Bronchial epithelial cell (primary cell): ENCODE measurements at regions not wholly inside any gene's neighbourhood (a gene's known extent, or its start where the extent isn't known, plus 50 kb on each side); places are given as distances from the start of the nearest gene placed in this dataset.
"Not testable (repeated sequence)": the region's sequence is repeated elsewhere in the genome, so short reads cannot be mapped to it uniquely, and the experiment has no call there.

ENCODE experiments used
- DNase-seq: peaks from one replicate; pipeline ENCODE4 v3.0.0-alpha.2; 2010; ENCODE audit warnings: low read depth
- FAIRE-seq: peaks from 2 replicates; lab custom pipeline; 2011; peaks lifted over from hg19 to GRCh38; lab: Jason Lieb, UNC
- H3K27me3 ChIP-seq: 2 replicates; pipeline ENCODE4 v1.5.1; 2011; ENCODE audit warnings: low read length; ENCODE audit not compliant: control insufficient read depth, insufficient read depth
- H3K36me3 ChIP-seq: 2 replicates; pipeline ENCODE4 v1.5.1; 2011; ENCODE audit warnings: low read length; ENCODE audit not compliant: control insufficient read depth, insufficient read depth
- H3K4me3 ChIP-seq: 2 replicates; pipeline ENCODE4 v1.5.1; 2011; ENCODE audit warnings: mild to moderate bottlenecking, low read depth, low read length, control low read depth

DNA sequence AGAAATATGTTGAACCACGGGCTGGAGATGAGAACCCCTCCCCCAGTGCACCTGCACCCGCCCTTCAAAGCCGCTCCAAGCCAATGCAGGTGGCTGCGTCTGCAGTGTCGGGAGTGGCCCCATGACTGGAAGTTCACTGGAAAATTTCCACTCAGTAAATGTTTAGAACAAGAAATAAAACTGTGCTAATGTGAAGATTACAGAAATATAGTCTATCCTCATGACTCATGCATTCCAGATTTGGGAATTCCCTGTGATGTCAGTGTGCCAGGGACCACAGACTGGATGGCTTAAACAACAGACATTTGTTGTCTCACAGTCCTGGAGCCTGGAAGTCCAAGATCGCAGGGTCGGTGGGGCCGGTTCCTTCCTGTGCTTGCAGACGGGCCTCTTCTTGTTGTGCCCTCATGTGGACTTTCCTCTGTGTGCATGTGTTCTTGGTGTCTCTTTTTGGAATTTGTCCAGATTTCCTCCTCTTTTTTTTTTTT lies 3967.0 kb upstream of the TPTE start:
- FAIRE-seq, H3K36me3 ChIP-seq, DNase-seq, H3K4me3 ChIP-seq, H3K27me3 ChIP-seq: not testable (repeated sequence)

GRCh38 chr21:6556516-6556915 lies 3964.9 kb upstream of the TPTE start:
- not testable (repeated sequence) for FAIRE-seq, H3K27me3 ChIP-seq, DNase-seq, H3K4me3 ChIP-seq, H3K36me3 ChIP-seq

DNA sequence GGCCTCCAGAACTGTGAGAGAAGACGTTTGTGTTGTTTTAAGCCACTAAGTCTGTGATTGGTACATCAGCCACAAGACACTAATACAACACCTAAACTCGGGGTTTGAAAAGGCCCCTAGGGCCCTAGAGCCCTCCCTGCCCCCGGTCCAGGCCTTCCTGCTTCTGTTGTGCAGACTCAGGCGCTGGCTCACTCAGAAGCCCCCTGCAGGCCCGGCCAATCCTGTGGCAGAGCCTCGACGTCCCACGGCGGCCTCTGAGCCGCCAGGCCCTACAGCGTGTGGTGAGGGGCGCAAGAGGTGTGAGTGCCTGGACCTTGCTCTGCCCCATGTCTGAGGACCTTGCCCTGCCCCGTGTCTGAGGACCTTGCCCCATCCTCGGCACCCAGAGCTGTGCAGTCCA lies 3964.0 kb upstream of the TPTE start:
- not testable (repeated sequence) for DNase-seq, FAIRE-seq, H3K27me3 ChIP-seq, H3K4me3 ChIP-seq, H3K36me3 ChIP-seq

- H3K4me3 ChIP-seq, FAIRE-seq, DNase-seq, H3K36me3 ChIP-seq, H3K27me3 ChIP-seq: not testable (repeated sequence)
These were observed 3960.2 kb upstream of the TPTE start for GRCh38 chr21:6561168-6561567.

DNA sequence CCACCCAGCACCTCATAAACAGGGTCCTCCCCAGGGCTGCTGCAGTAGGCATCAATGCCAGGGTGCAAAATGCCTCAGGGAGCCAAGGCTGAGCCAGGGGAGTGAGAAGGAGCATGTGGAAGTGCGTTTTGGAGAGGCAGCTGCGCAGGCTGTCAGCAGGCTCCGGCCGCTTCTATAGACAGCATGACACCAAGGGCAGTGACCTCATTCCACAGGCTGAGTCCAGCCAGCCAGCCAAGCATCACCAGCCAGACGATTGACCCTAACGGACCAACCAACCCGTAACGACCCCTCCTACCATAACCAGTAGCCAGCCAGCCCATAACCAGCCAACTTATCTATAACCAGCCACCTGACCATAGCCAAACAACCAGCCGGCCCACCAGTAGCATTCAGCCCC lies 3959.8 kb upstream of the TPTE start:
- H3K36me3 ChIP-seq, FAIRE-seq, H3K4me3 ChIP-seq, H3K27me3 ChIP-seq, DNase-seq: not testable (repeated sequence)

GRCh38 chr21:6564543-6565166 lies 3956.7 kb upstream of the TPTE start:
- DNase-seq, H3K36me3 ChIP-seq, H3K27me3 ChIP-seq, FAIRE-seq, H3K4me3 ChIP-seq: not testable (repeated sequence)

DNA sequence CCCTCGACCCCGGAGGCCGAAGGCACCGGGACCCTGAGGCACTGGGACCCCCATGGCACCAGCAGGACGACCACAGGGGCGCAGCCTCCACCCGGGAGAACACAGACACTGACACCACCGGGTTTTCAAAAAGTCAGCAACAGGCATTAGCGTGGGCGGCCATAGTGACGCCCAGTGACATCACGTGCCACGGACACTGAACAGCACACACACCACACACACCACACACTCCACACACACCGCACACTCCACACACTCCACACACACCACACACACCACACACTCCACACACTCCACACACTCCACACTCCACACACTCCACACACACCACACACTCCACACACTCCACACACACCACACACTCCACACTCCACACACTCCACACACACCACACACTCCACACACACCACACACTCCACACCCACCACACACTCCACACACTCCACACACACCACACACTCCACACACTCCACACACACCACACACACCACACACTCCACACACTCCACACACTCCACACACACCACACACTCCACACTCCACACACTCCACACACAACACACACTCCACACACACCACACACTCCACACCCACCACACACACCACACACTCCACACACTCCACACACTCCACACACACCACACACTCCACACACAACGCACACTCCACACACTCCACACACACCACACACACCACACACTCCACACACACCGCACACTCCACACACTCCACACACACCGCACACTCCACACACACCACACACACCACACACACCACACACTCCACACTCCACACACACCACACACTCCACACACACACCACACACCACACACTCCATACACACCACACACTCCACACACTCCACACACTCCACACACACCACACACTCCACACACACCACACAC lies 3955.9 kb upstream of the TPTE start:
- FAIRE-seq, H3K27me3 ChIP-seq, H3K4me3 ChIP-seq, H3K36me3 ChIP-seq: not testable (repeated sequence)
- DNase-seq, result peak; percentile 0

DNA sequence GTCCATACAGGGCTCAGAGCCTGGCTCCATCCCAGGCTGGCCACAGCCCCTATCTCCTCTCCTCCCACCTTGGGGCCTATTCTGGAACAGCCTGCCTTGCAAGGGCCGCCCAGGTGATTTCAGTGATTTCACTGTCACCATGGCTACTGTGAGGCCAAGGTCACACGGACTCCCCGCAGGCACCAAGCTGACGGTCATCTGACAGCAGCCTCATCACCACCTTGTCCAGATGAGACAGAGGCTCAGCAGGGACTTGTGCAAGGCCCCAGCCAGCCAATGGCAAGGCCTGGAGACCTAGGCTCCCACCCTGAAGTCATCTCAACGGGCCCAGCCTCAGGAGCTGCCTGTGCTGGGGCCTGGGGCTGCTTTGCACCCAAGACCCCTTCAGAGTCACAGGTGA lies 3953.8 kb upstream of the TPTE start:
- FAIRE-seq, result not testable (repeated sequence)

DNA sequence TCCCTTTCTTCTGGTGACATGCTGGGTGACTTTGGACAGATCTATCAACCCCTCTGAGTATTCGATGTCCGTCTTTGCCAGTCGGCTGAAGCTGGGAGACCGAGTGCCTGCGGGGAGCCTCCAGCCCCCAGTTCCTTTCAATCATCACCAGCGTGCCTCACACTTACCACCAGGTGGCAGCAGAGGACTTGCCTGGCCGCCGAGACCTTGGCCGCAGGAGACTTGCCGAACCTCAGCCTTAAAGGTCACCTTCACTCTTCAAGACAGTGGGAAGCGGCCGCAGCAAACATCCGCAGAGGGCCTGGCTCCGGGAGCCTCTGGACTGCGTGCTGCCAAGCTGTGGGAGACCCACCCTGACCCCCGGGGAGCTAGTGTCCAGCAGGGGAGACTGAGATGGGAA lies 3952.2 kb upstream of the TPTE start:
- not testable (repeated sequence) for FAIRE-seq, H3K4me3 ChIP-seq, H3K27me3 ChIP-seq, DNase-seq, H3K36me3 ChIP-seq

More for the DNA sequence above, 3953.8 kb upstream of the TPTE start:
- H3K27me3 ChIP-seq, DNase-seq, H3K4me3 ChIP-seq, H3K36me3 ChIP-seq: not testable (repeated sequence)

- H3K27me3 ChIP-seq, H3K36me3 ChIP-seq, FAIRE-seq, H3K4me3 ChIP-seq, DNase-seq: not testable (repeated sequence)
These were observed 3951.6 kb upstream of the TPTE start for GRCh38 chr21:6569587-6570392.

- FAIRE-seq, H3K27me3 ChIP-seq, H3K36me3 ChIP-seq, DNase-seq, H3K4me3 ChIP-seq: not testable (repeated sequence)
These were observed 3950.5 kb upstream of the TPTE start for GRCh38 chr21:6570700-6571368.

- not testable (repeated sequence) for H3K36me3 ChIP-seq, H3K4me3 ChIP-seq, FAIRE-seq, H3K27me3 ChIP-seq, DNase-seq
These were observed 3947.8 kb upstream of the TPTE start for GRCh38 chr21:6573576-6573975.

- not testable (repeated sequence) for H3K4me3 ChIP-seq, H3K36me3 ChIP-seq, FAIRE-seq, H3K27me3 ChIP-seq, DNase-seq
These were observed 3941.6 kb upstream of the TPTE start for GRCh38 chr21:6579801-6580200.
